Progenitor cell of endocrine pancreas (in vitro differentiated cells): ENCODE measurements at regions not wholly inside any gene's neighbourhood (a gene's known extent, or its start where the extent isn't known, plus 50 kb on each side); places are given as distances from the start of the nearest gene placed in this dataset.
"Not testable (repeated sequence)": the region's sequence is repeated elsewhere in the genome, so short reads cannot be mapped to it uniquely, and the experiment has no call there.

ENCODE experiments used
- DNase-seq: peaks from one replicate; pipeline ENCODE4 v3.0.0; 2021; ENCODE audit warnings: low spot score; ENCODE audit not compliant: unreplicated experiment
- H3K27ac Mint-ChIP-seq: 2 replicates; pipeline ENCODE4 v1.8.0; 2021; ENCODE audit warnings: mild to moderate bottlenecking, moderate library complexity, mixed read lengths
- H3K27me3 Mint-ChIP-seq: 2 replicates; pipeline ENCODE4 v1.8.0; 2021; ENCODE audit warnings: mixed read lengths
- H3K36me3 Mint-ChIP-seq: 2 replicates; pipeline ENCODE4 v1.8.0; 2022; ENCODE audit warnings: mixed read lengths; ENCODE audit not compliant: insufficient read depth
- H3K4me1 Mint-ChIP-seq: 2 replicates; pipeline ENCODE4 v1.8.0; 2021; ENCODE audit warnings: low read depth, mixed read lengths
- H3K4me3 Mint-ChIP-seq: 2 replicates; pipeline ENCODE4 v1.8.0; 2021; ENCODE audit warnings: low read depth, mild to moderate bottlenecking, moderate library complexity, mixed read lengths
- H3K9me3 Mint-ChIP-seq: 2 replicates; pipeline ENCODE4 v1.8.0; 2021; ENCODE audit warnings: low read depth, mixed read lengths
- CTCF ChIP-seq: fragments of 200-600 bp; sonication (generic); IDR thresholded peaks from one replicate; pipeline ENCODE4 v1.5.0; 2021; ENCODE audit warnings: antibody characterized with exemption, mild to moderate bottlenecking; ENCODE audit not compliant: unreplicated experiment

DNA sequence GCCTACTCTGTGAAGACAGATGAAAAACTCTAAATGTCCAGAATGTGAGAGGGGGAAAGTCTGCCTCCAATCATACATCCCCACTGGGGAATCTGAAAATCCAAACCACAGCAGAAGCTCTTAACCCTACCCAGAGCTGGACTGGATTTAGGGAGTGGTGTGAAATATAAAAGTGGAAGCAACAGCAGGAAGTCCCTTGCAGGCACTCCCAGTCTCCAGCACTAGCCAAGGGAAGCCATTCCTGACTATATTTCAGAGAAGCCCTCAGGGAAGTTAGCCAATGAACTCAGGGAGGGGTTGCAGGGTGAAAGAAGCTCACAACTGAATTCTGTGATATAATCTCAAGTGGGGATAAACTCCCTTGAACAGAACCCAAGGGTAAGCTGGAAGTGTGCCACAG, 51.5 kb downstream of the CRPPA start:
- H3K27me3 Mint-ChIP-seq: no peaks in the 10 kb centered on the region
- peaks cover 4% of the 10 kb centered on the region for H3K36me3 Mint-ChIP-seq
- H3K4me3 Mint-ChIP-seq: no peak overlapping the region
- no peak for TF ChIP-seq CTCF
- peaks cover 7% of the 10 kb centered on the region for H3K9me3 Mint-ChIP-seq
- no peak overlapping the region for H3K27ac Mint-ChIP-seq
- no peak for DNase-seq
- H3K4me1 Mint-ChIP-seq: no peaks in the 10 kb centered on the region

- H3K27ac Mint-ChIP-seq, H3K36me3 Mint-ChIP-seq, H3K4me3 Mint-ChIP-seq, DNase-seq, H3K9me3 Mint-ChIP-seq, H3K4me1 Mint-ChIP-seq, H3K27me3 Mint-ChIP-seq: not testable (repeated sequence)
Observed at GRCh38 chr7:16369309-16369708, 52.0 kb downstream of the CRPPA start.

GRCh38 chr7:16368885-16369284, 52.5 kb downstream of the CRPPA start:
- peaks cover 7% of the 10 kb centered on the region for H3K9me3 Mint-ChIP-seq
- no peak overlapping the region for H3K27ac Mint-ChIP-seq
- no peak for DNase-seq
- peaks cover 4% of the 10 kb centered on the region for H3K36me3 Mint-ChIP-seq
- no peak for TF ChIP-seq CTCF
- no peak overlapping the region for H3K4me3 Mint-ChIP-seq
- no peaks in the 10 kb centered on the region for H3K27me3 Mint-ChIP-seq
- H3K4me1 Mint-ChIP-seq: no peaks in the 10 kb centered on the region

GRCh38 chr7:16367115-16367514, 54.2 kb downstream of the CRPPA start:
- Mint-ChIP-seq H3K4me1 (no peaks in the 10 kb centered on the region), H3K4me3 (no peak overlapping the region), H3K27ac (no peak overlapping the region), H3K9me3 (peaks cover 3% of the 10 kb centered on the region), H3K36me3 (peaks cover 1% of the 10 kb centered on the region), H3K27me3 (no peaks in the 10 kb centered on the region)
- TF ChIP-seq CTCF: no peak
- no peak for DNase-seq

- DNase-seq: no peak
- Mint-ChIP-seq H3K9me3 (no peaks in the 10 kb centered on the region), H3K36me3 (no peaks in the 10 kb centered on the region), H3K27me3 (no peaks in the 10 kb centered on the region), H3K4me3 (no peak overlapping the region), H3K27ac (no peak overlapping the region), H3K4me1 (no peaks in the 10 kb centered on the region)
- TF ChIP-seq CTCF: no peak
Observed at GRCh38 chr7:16365952-16366351, 55.4 kb downstream of the CRPPA start.

GRCh38 chr7:16365177-16365576, 56.2 kb downstream of the CRPPA start:
- Mint-ChIP-seq H3K4me3 (no peak overlapping the region), H3K36me3 (no peaks in the 10 kb centered on the region), H3K4me1 (no peaks in the 10 kb centered on the region), H3K27ac (no peak overlapping the region), H3K27me3 (no peaks in the 10 kb centered on the region), H3K9me3 (no peaks in the 10 kb centered on the region)
- TF ChIP-seq CTCF: no peak
- DNase-seq: no peak
